SK-N-SH treated with all-trans-retinoic acid at 6 μM for 48 hours (cell line): ENCODE measurements at regions not wholly inside any gene's neighbourhood (a gene's known extent, or its start where the extent isn't known, plus 50 kb on each side); places are given as distances from the start of the nearest gene placed in this dataset.

Experiments
- ATAC-seq: fragments of 200-7000 bp; cut with Tn5 transposase; 3 replicates; pipeline ENCODE4 v1.9.1; 2020; ENCODE audit warnings: mild to moderate bottlenecking, moderate library complexity
- ARNTL ChIP-seq: fragments of 450-650 bp; formaldehyde crosslinking; IDR thresholded peaks from 2 replicates; pipeline ENCODE4 v1.5.0; 2020; ENCODE audit warnings: low read depth, mild to moderate bottlenecking, moderate library complexity, borderline replicate concordance
- BACH2 ChIP-seq: fragments of 250-450 bp; sonication (Bioruptor Pico); IDR thresholded peaks from 2 replicates; pipeline ENCODE4 v1.9.0; 2021; ENCODE audit warnings: mild to moderate bottlenecking, borderline replicate concordance
- CREB5 ChIP-seq: fragments of 250-450 bp; sonication (Bioruptor Pico); IDR thresholded peaks from 2 replicates; pipeline ENCODE4 v1.5.1; 2020; ENCODE audit warnings: low read depth, mild to moderate bottlenecking, moderate library complexity
- CSDC2 ChIP-seq: fragments of 250-450 bp; sonication (Bioruptor Pico); IDR thresholded peaks from 2 replicates; pipeline ENCODE4 v1.5.0; 2020; ENCODE audit warnings: mild to moderate bottlenecking, moderate library complexity
- ESRRG ChIP-seq: fragments of 250-450 bp; sonication (Bioruptor Pico); IDR thresholded peaks from 2 replicates; pipeline ENCODE4 v1.6.1; 2021; ENCODE audit warnings: mild to moderate bottlenecking
- ISL1 ChIP-seq: fragments of 250-450 bp; sonication (Bioruptor Pico); IDR thresholded peaks from 2 replicates; pipeline ENCODE4 v2.1.2; 2022; ENCODE audit warnings: mild to moderate bottlenecking, moderate library complexity
- OSR1 ChIP-seq: fragments of 250-450 bp; sonication (Bioruptor Pico); IDR thresholded peaks from 2 replicates; pipeline ENCODE4 v1.8.0; 2022; ENCODE audit warnings: moderate library complexity, mild to moderate bottlenecking, inconsistent platforms
- POU6F1 ChIP-seq: fragments of 250-450 bp; sonication (Bioruptor Pico); IDR thresholded peaks from 2 replicates; pipeline ENCODE4 v1.8.0; 2021; ENCODE audit warnings: low read depth, mild to moderate bottlenecking, moderate library complexity, borderline replicate concordance
- PPARA ChIP-seq: fragments of 250-450 bp; sonication (Bioruptor Pico); IDR thresholded peaks from 2 replicates; pipeline ENCODE4 v1.5.0; 2020; ENCODE audit warnings: mild to moderate bottlenecking, borderline replicate concordance
- RARB ChIP-seq: fragments of 250-450 bp; sonication (Bioruptor Pico); IDR thresholded peaks from 2 replicates; pipeline ENCODE4 v1.8.0; 2021; ENCODE audit warnings: mild to moderate bottlenecking, moderate library complexity
- SNAI2 ChIP-seq: fragments of 250-450 bp; sonication (Bioruptor Pico); IDR thresholded peaks from 2 replicates; pipeline ENCODE4 v1.5.0; 2020; ENCODE audit warnings: mild to moderate bottlenecking, moderate library complexity
- TCF4 ChIP-seq: fragments of 250-450 bp; sonication (Bioruptor Pico); IDR thresholded peaks from 2 replicates; pipeline ENCODE4 v1.8.0; 2021; ENCODE audit warnings: mild to moderate bottlenecking, moderate library complexity, borderline replicate concordance
- TOX ChIP-seq: fragments of 250-450 bp; sonication (Bioruptor Pico); IDR thresholded peaks from 2 replicates; pipeline ENCODE4 v1.8.0; 2021; ENCODE audit warnings: mild to moderate bottlenecking, moderate library complexity, borderline replicate concordance
- ZFP3 ChIP-seq: fragments of 250-450 bp; sonication (Bioruptor Pico); IDR thresholded peaks from 2 replicates; pipeline ENCODE4 v1.5.0; 2020; ENCODE audit warnings: mild to moderate bottlenecking, moderate library complexity
- ZFP30 ChIP-seq: fragments of 450-650 bp; formaldehyde crosslinking; IDR thresholded peaks from 2 replicates; pipeline ENCODE4 v1.5.0; 2022; ENCODE audit warnings: mild to moderate bottlenecking, moderate library complexity
- TF ChIP-seq, protein P1 (sequence below): fragments of 250-450 bp; sonication (Bioruptor Pico); IDR thresholded peaks from 2 replicates; pipeline ENCODE4 v1.8.0; 2020; ENCODE audit warnings: mild to moderate bottlenecking, moderate library complexity, borderline replicate concordance
- TF ChIP-seq, protein P2 (sequence below): fragments of 250-450 bp; sonication (Bioruptor Pico); IDR thresholded peaks from 2 replicates; pipeline ENCODE4 v1.5.0; 2020; ENCODE audit warnings: mild to moderate bottlenecking, moderate library complexity

- TF ChIP-seq CSDC2 (CRISPR knock-in tag) (no peak), ZFP3 (CRISPR knock-in tag) (no peak), RARB (CRISPR knock-in tag) (no peak), ESRRG (no peak), OSR1 (no peak), PPARA (CRISPR knock-in tag) (no peak)
- TF ChIP-seq, protein P1, sequence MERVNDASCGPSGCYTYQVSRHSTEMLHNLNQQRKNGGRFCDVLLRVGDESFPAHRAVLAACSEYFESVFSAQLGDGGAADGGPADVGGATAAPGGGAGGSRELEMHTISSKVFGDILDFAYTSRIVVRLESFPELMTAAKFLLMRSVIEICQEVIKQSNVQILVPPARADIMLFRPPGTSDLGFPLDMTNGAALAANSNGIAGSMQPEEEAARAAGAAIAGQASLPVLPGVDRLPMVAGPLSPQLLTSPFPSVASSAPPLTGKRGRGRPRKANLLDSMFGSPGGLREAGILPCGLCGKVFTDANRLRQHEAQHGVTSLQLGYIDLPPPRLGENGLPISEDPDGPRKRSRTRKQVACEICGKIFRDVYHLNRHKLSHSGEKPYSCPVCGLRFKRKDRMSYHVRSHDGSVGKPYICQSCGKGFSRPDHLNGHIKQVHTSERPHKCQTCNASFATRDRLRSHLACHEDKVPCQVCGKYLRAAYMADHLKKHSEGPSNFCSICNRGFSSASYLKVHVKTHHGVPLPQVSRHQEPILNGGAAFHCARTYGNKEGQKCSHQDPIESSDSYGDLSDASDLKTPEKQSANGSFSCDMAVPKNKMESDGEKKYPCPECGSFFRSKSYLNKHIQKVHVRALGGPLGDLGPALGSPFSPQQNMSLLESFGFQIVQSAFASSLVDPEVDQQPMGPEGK (CRISPR knock-in tag) = no peak
Measured at GRCh38 chr4:14929669-14930068, 72.6 kb upstream of the CPEB2 start (continued).

DNA sequence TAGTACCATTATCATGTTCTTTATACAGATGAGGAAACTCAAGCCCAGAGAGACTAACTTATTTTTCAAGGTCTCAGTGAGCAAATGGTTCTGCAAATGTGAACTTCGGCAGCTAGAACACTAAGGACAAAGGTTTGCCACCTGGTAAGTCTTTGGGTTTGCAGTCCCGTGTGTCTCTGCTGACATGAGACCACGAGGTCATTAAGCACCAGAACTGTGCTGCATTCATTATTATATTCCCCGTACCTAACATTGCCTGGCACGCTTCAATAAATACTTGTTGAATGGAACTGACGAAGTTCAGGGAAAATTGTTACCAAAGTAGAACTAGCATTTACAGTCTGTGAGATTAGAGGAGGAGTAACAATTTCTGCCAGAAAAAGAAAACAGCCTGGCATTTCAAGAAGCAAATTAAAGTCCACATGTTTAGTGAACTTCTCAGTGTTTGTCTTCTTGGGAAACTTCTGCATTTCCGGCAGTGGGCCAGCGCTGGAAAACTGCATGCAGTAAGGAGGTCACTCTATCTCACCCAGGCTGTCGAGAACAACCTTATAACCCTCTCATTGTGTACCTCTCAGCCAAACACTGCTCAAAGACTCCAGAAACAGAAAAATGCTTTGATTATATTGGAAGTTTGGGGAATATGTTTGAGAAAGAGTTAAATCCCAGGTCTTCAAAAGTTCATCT, 67.4 kb upstream of the CPEB2 start:
- TF ChIP-seq ISL1 (CRISPR knock-in tag) (no peak), BACH2 (no peak), CREB5 (CRISPR knock-in tag) (no peak), SNAI2 (CRISPR knock-in tag) (no peak), ARNTL (CRISPR knock-in tag) (no peak), TOX (no peak)
- ATAC-seq = no peak

GRCh38 chr4:14943749-14944148, 58.5 kb upstream of the CPEB2 start:
- no peak for ATAC-seq
- TF ChIP-seq PPARA (CRISPR knock-in tag) (no peak), SNAI2 (CRISPR knock-in tag) (no peak), RARB (CRISPR knock-in tag) (no peak)

DNA sequence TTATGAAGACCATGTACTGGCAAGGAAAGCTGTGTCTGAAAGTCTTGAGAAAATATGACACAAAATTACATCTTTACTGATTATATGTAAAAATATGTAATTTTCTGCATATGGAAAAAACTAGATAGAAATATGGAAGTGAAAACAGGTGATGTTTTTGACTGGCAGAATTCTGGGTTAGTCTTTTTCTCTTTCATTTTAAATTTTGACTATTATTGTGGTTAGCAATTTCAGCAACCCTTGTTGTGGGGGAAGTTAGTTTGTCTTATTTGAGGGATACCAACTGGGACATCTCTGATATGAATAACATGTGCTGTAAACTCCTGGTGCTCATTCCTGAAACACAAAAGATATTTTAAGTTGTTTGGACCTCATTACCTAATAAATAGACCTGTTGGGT, 49.9 kb upstream of the CPEB2 start:
- TF ChIP-seq CSDC2 (CRISPR knock-in tag) (no peak), BACH2 (no peak), TCF4 (CRISPR knock-in tag) (no peak), POU6F1 (CRISPR knock-in tag) (no peak), ZFP30 (CRISPR knock-in tag) (no peak)
- TF ChIP-seq, protein P2, sequence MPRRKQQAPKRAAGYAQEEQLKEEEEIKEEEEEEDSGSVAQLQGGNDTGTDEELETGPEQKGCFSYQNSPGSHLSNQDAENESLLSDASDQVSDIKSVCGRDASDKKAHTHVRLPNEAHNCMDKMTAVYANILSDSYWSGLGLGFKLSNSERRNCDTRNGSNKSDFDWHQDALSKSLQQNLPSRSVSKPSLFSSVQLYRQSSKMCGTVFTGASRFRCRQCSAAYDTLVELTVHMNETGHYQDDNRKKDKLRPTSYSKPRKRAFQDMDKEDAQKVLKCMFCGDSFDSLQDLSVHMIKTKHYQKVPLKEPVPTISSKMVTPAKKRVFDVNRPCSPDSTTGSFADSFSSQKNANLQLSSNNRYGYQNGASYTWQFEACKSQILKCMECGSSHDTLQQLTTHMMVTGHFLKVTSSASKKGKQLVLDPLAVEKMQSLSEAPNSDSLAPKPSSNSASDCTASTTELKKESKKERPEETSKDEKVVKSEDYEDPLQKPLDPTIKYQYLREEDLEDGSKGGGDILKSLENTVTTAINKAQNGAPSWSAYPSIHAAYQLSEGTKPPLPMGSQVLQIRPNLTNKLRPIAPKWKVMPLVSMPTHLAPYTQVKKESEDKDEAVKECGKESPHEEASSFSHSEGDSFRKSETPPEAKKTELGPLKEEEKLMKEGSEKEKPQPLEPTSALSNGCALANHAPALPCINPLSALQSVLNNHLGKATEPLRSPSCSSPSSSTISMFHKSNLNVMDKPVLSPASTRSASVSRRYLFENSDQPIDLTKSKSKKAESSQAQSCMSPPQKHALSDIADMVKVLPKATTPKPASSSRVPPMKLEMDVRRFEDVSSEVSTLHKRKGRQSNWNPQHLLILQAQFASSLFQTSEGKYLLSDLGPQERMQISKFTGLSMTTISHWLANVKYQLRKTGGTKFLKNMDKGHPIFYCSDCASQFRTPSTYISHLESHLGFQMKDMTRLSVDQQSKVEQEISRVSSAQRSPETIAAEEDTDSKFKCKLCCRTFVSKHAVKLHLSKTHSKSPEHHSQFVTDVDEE (CRISPR knock-in tag) = no peak
- TF ChIP-seq, all 23 proteins: peak for 0
- ATAC-seq = no peak
